T-cell (primary cell): ENCODE measurements at regions not wholly inside any gene's neighbourhood (a gene's known extent, or its start where the extent isn't known, plus 50 kb on each side); places are given as distances from the start of the nearest gene placed in this dataset.

Source experiments
- ATAC-seq, 4 experiments: fragments of 200-7000 bp in 3 of 4; fragments of 150-1000 bp in 1 of 4; cut with Tn5 transposase; replicated peaks in 1 of 4; 1 replicate in 3 of 4; 2 replicates in 1 of 4; pipeline ENCODE4 v1.10.0; 2021; ENCODE audit warnings: moderate library complexity in 3 of 4, mild to moderate bottlenecking in 2 of 4, moderate number of reproducible peaks in 1 of 4
- CTCF ChIA-PET, 2 donors: fragments of 300-600 bp; sonication (Branson Sonifier 250); formaldehyde crosslinking; loops; one replicate each; lab custom pipeline; 2022; ENCODE audit warnings: antibody characterized with exemption in 2 of 2; lab: Charles Lee
- POLR2A ChIA-PET, 2 donors: fragments of 300-600 bp; sonication (Branson Sonifier 250); formaldehyde crosslinking; loops; one replicate each; lab custom pipeline; 2022; ENCODE audit warnings: antibody characterized with exemption in 2 of 2; lab: Charles Lee
- DNase-seq, 35 experiments: peaks; one replicate each; pipeline versions ENCODE4 v3.0.0 to v3.0.0-alpha.2; 2013 to 2023
- H3K27ac ChIP-seq: one replicate; pipeline ENCODE4 v1.5.1; 2013; ENCODE audit warnings: low read length
- H3K27me3 ChIP-seq, 2 experiments: replicated peaks in 1 of 2; 1 replicate in 1 of 2; 2 replicates in 1 of 2; pipeline versions ENCODE4 v1.6.1 to v1.7.0; 2013; ENCODE audit warnings: low read length in 1 of 2, mixed read lengths in 1 of 2; ENCODE audit not compliant: control insufficient read depth in 2 of 2, insufficient read depth in 2 of 2; ENCODE audit errors: extremely low read depth in 1 of 2
- H3K36me3 ChIP-seq, 2 donors: 1 replicate in 1 of 2; 2 replicates in 1 of 2; pipeline versions ENCODE4 v1.6.1 to v1.7.0; 2013; ENCODE audit warnings: low read length in 1 of 2; ENCODE audit not compliant: control insufficient read depth in 2 of 2, insufficient read depth in 1 of 2; ENCODE audit errors: extremely low read depth in 1 of 2
- H3K4me1 ChIP-seq, 2 experiments: 1 replicate in 1 of 2; 2 replicates in 1 of 2; pipeline versions ENCODE4 v1.6.1 to v1.7.0; 2013; ENCODE audit warnings: low read length in 2 of 2, mixed read lengths in 1 of 2; ENCODE audit not compliant: insufficient read depth in 2 of 2, control insufficient read depth in 1 of 2; ENCODE audit errors: extremely low read depth in 1 of 2
- H3K4me3 ChIP-seq, 2 donors: 1 replicate in 1 of 2; 2 replicates in 1 of 2; pipeline versions ENCODE4 v1.5.1 to v1.7.0; 2013; ENCODE audit warnings: mild to moderate bottlenecking in 2 of 2, low read length in 1 of 2, moderate library complexity in 1 of 2; ENCODE audit not compliant: control insufficient read depth in 1 of 2; ENCODE audit errors: extremely low read depth in 1 of 2
- H3K9me3 ChIP-seq: 2 replicates; pipeline ENCODE4 v1.7.0; 2013
- H3K27ac Mint-ChIP-seq, 2 donors: one replicate each; pipeline ENCODE4 v1.8.0; 2020 to 2021; ENCODE audit warnings: mild to moderate bottlenecking in 2 of 2, mixed read lengths in 2 of 2
- H3K27me3 Mint-ChIP-seq, 2 donors: one replicate each; pipeline ENCODE4 v1.8.0; 2021 to 2022; ENCODE audit warnings: mixed read lengths in 2 of 2
- H3K36me3 Mint-ChIP-seq: one replicate; pipeline ENCODE4 v1.8.0; 2021; ENCODE audit warnings: mixed read lengths
- H3K4me1 Mint-ChIP-seq, 3 donors: one replicate each; pipeline ENCODE4 v1.8.0; 2020 to 2022; ENCODE audit warnings: mixed read lengths in 3 of 3, mild to moderate bottlenecking in 1 of 3
- H3K4me3 Mint-ChIP-seq, 3 donors: one replicate each; pipeline ENCODE4 v1.8.0; 2020 to 2022; ENCODE audit warnings: mild to moderate bottlenecking in 3 of 3, mixed read lengths in 3 of 3, moderate library complexity in 3 of 3
- H3K9me3 Mint-ChIP-seq, 3 donors: one replicate each; pipeline ENCODE4 v1.8.0; 2020 to 2022; ENCODE audit warnings: mixed read lengths in 3 of 3
- WGBS: methylation state at CpG from one replicate; pipeline ENCODE4 v1.1.5; 2013; ENCODE audit warnings: missing lambda C conversion rate; ENCODE audit not compliant: insufficient coverage; 5-methylcytosine and 5-hydroxymethylcytosine counted together

DNA sequence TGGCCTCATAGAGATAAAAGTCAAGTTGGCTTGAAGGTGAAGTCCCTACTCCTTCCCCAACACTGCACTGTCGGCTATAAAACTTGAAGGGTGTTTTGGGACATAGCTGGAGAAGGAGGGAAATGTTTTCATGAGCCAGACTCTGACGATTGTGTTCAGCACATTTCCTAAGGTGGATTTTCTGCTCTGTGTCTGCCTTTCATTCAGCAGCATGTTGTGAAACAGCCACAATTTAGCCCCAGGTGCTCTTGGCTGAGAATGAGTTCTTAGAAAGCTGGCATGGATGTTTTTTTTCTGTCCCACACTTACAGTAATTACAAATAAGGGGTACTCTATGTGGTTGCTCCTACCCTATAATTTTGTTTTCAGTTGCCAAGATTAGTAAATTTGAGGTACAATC, 492.4 kb downstream of the MCTP2 start:
- Histone ChIP-seq H3K4me1 (no peaks in the 10 kb centered on the region), H3K4me3 (no peak overlapping the region), H3K27me3 (peaks cover 0 to 3% of the 10 kb centered on the region in 2 experiments), H3K27ac (no peak overlapping the region), H3K36me3 (no peaks in the 10 kb centered on the region), H3K9me3 (no peaks in the 10 kb centered on the region)
- Mint-ChIP-seq H3K9me3 (peaks cover 0 to 2% (median 0%) of the 10 kb centered on the region in 3 donors), H3K4me1 (no peaks in the 10 kb centered on the region), H3K4me3 (no peak overlapping the region), H3K27ac (no peak overlapping the region), H3K27me3 (peaks cover 8 to 23% of the 10 kb centered on the region in 2 donors), H3K36me3 (no peaks in the 10 kb centered on the region)
- WGBS: 33% methylated on average over 1 of the region's 2 CpGs
- ATAC-seq: no peak
- ChIA-PET POLR2A (no interaction called here), CTCF (no interaction called here)
- no peak for DNase-seq

GRCh38 chr15:94731286-94731685, 499.9 kb downstream of the MCTP2 start:
- no CpG with 5 or more reads among the region's 3 CpGs for WGBS
- Histone ChIP-seq H3K4me3 (no peak overlapping the region), H3K27ac (no peak overlapping the region), H3K27me3 (peaks cover 0 to 2% of the 10 kb centered on the region in 2 experiments), H3K4me1 (no peaks in the 10 kb centered on the region), H3K9me3 (no peaks in the 10 kb centered on the region), H3K36me3 (no peaks in the 10 kb centered on the region)
- POLR2A ChIA-PET: no interaction called here
- no peak overlapping the region for H3K27ac Mint-ChIP-seq
- no peaks in the 10 kb centered on the region for H3K9me3 Mint-ChIP-seq
- H3K4me1 Mint-ChIP-seq: no peaks in the 10 kb centered on the region
- no peak for DNase-seq
- no peak for ATAC-seq
- H3K36me3 Mint-ChIP-seq: no peaks in the 10 kb centered on the region
- H3K27me3 Mint-ChIP-seq: peaks cover 4 to 17% of the 10 kb centered on the region in 2 donors
- no peak overlapping the region for H3K4me3 Mint-ChIP-seq
- CTCF ChIA-PET: no interaction called here

GRCh38 chr15:94734460-94734859, 503.1 kb downstream of the MCTP2 start:
- Mint-ChIP-seq H3K36me3 (no peaks in the 10 kb centered on the region), H3K27ac (no peak overlapping the region), H3K27me3 (peaks cover 4 to 5% of the 10 kb centered on the region in 2 donors), H3K4me1 (no peaks in the 10 kb centered on the region), H3K9me3 (no peaks in the 10 kb centered on the region), H3K4me3 (no peak overlapping the region)
- Histone ChIP-seq H3K4me1 (no peaks in the 10 kb centered on the region), H3K27me3 (no peaks in the 10 kb centered on the region), H3K9me3 (no peaks in the 10 kb centered on the region), H3K36me3 (no peaks in the 10 kb centered on the region), H3K27ac (no peak overlapping the region), H3K4me3 (no peak overlapping the region)
- CTCF ChIA-PET: no interaction called here
- POLR2A ChIA-PET: interaction anchor here in 1 of 2 donors (0.5 kb wide), 1 partner anchor 15 kb away, joined by 4 read pairs; no protein-coding TSS in a partner anchor
- WGBS: no CpG with 5 or more reads among the region's 1 CpG
- DNase-seq (no peak), ATAC-seq (no peak)

DNA sequence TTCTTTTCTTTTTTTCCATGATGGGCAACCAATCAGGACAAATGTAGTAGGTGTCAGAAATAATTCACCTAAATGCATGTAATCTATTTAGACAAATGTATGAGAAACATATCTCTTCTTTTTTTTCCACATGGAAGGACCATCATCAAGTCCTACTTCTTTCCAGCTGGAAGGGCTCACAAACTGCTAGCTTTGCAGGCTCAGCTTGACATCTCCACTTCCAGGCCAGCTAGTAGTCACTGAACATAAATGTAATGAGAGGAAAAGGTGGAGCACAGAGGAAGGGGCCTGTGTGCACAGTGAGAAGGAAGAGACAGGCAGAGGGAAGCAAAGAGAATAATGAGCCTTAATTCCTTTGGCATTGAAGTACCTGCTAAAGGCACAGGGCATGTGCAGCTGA, 504.9 kb downstream of the MCTP2 start:
- H3K4me1 ChIP-seq: no peaks in the 10 kb centered on the region
- no peaks in the 10 kb centered on the region for H3K27me3 ChIP-seq
- Mint-ChIP-seq H3K4me1 (no peaks in the 10 kb centered on the region), H3K27me3 (peaks cover under 1 to 3% of the 10 kb centered on the region in 2 donors), H3K9me3 (no peaks in the 10 kb centered on the region), H3K36me3 (no peaks in the 10 kb centered on the region), H3K4me3 (no peak overlapping the region), H3K27ac (no peak overlapping the region)
- no peak for ATAC-seq
- no peak overlapping the region for H3K27ac ChIP-seq
- H3K36me3 ChIP-seq: no peaks in the 10 kb centered on the region
- DNase-seq: no peak
- H3K4me3 ChIP-seq: no peak overlapping the region
- H3K9me3 ChIP-seq: no peaks in the 10 kb centered on the region
- POLR2A ChIA-PET: interaction anchor here in 1 of 2 donors (0.8 kb wide), 1 partner anchor 10 kb away, joined by 4 read pairs; no protein-coding TSS in a partner anchor
- CTCF ChIA-PET: no interaction called here

GRCh38 chr15:94739639-94740038, 508.3 kb downstream of the MCTP2 start:
- no peak overlapping the region for H3K4me3 Mint-ChIP-seq
- no peaks in the 10 kb centered on the region for H3K4me1 Mint-ChIP-seq
- no peaks in the 10 kb centered on the region for H3K36me3 ChIP-seq
- no peaks in the 10 kb centered on the region for H3K27me3 ChIP-seq
- H3K27me3 Mint-ChIP-seq: peaks cover 3 to 8% of the 10 kb centered on the region in 2 donors
- ATAC-seq (no peak), DNase-seq (no peak)
- no peaks in the 10 kb centered on the region for H3K4me1 ChIP-seq
- H3K4me3 ChIP-seq: no peak overlapping the region
- no peak overlapping the region for H3K27ac ChIP-seq
- H3K9me3 Mint-ChIP-seq: no peaks in the 10 kb centered on the region
- no peaks in the 10 kb centered on the region for H3K9me3 ChIP-seq
- WGBS: no CpG with 5 or more reads among the region's 3 CpGs
- POLR2A ChIA-PET: no interaction called here
- H3K27ac Mint-ChIP-seq: no peak overlapping the region
- CTCF ChIA-PET: no interaction called here
- H3K36me3 Mint-ChIP-seq: no peaks in the 10 kb centered on the region

GRCh38 chr15:94740469-94740868, 509.1 kb downstream of the MCTP2 start:
- ATAC-seq: no peak
- H3K27me3 ChIP-seq: no peaks in the 10 kb centered on the region
- no peaks in the 10 kb centered on the region for H3K4me1 Mint-ChIP-seq
- H3K9me3 ChIP-seq: no peaks in the 10 kb centered on the region
- no peak overlapping the region for H3K27ac Mint-ChIP-seq
- DNase-seq: no peak
- ChIA-PET POLR2A (no interaction called here), CTCF (no interaction called here)
- no peak overlapping the region for H3K27ac ChIP-seq
- H3K27me3 Mint-ChIP-seq: peaks cover 5 to 8% of the 10 kb centered on the region in 2 donors
- no peaks in the 10 kb centered on the region for H3K36me3 Mint-ChIP-seq
- H3K4me3 Mint-ChIP-seq: no peak overlapping the region
- no peak overlapping the region for H3K4me3 ChIP-seq
- no peaks in the 10 kb centered on the region for H3K36me3 ChIP-seq
- H3K9me3 Mint-ChIP-seq: no peaks in the 10 kb centered on the region
- no CpG with 5 or more reads among the region's 2 CpGs for WGBS
- no peaks in the 10 kb centered on the region for H3K4me1 ChIP-seq

DNA sequence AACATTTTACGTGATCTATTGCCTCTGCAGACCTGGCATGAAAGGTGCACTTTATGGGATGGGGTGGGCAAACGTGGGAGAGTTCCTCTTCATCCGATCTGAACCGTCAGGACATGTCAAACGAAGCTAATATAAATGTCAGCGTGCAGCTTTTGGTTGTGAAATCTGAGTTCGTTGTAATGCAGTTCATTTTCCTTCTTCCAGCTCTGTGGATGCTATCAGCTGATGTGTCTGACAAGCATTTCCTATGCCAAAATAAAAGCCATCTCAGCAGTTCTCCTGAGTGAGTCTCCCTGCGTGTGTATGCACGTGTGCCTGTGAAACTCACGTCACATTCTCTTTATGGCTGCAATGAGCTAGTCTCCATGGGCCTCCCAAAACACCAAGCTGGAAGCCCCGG, 512.3 kb downstream of the MCTP2 start:
- POLR2A ChIA-PET: no interaction called here
- no peaks in the 10 kb centered on the region for H3K36me3 ChIP-seq
- no peak overlapping the region for H3K27ac ChIP-seq
- Mint-ChIP-seq H3K9me3 (no peaks in the 10 kb centered on the region), H3K27me3 (peaks cover 4 to 12% of the 10 kb centered on the region in 2 donors), H3K27ac (no peak overlapping the region), H3K4me3 (no peak overlapping the region), H3K4me1 (no peaks in the 10 kb centered on the region), H3K36me3 (no peaks in the 10 kb centered on the region)
- no peaks in the 10 kb centered on the region for H3K4me1 ChIP-seq
- ATAC-seq (no peak), DNase-seq (no peak)
- 33% methylated on average over 9 of the region's 11 CpGs for WGBS
- H3K4me3 ChIP-seq: no peak overlapping the region
- H3K9me3 ChIP-seq: no peaks in the 10 kb centered on the region
- H3K27me3 ChIP-seq: no peaks in the 10 kb centered on the region
- CTCF ChIA-PET: no interaction called here
